ENCODE measurements at regions not wholly inside any gene's neighbourhood (a gene's known extent, or its start where the extent isn't known, plus 50 kb on each side); places are given as distances from the start of the nearest gene placed in this dataset.

GRCh38 chr5:133734916-133735315 is 122.6 kb upstream of the FSTL4 start:
- no peaks in the 10 kb centered on the region for H3K4me1 Mint-ChIP-seq (ENCODE audit: low read depth)
- H3K4me3 Mint-ChIP-seq = no peak overlapping the region
- H3K27me3 Mint-ChIP-seq = peaks cover 2% of the 10 kb centered on the region
- CTCF ChIA-PET = no interaction called here
- no peak overlapping the region for H3K27ac Mint-ChIP-seq
- DNase-seq = no peak
- intact Hi-C loops (cut with micrococcal nuclease) = no loop called here
- peaks cover 1% of the 10 kb centered on the region for H3K9me3 Mint-ChIP-seq
- no peaks in the 10 kb centered on the region for H3K36me3 Mint-ChIP-seq
- POLR2A ChIA-PET = no interaction called here

- no peak overlapping the region for H3K4me3 Mint-ChIP-seq
- ChIA-PET CTCF (no interaction called here), POLR2A (no interaction called here)
- peaks cover 2% of the 10 kb centered on the region for H3K9me3 Mint-ChIP-seq
- H3K36me3 Mint-ChIP-seq = no peaks in the 10 kb centered on the region
- no peak for DNase-seq
- no peaks in the 10 kb centered on the region for H3K4me1 Mint-ChIP-seq (ENCODE audit: low read depth)
- H3K27ac Mint-ChIP-seq = no peak overlapping the region
- peaks cover 2% of the 10 kb centered on the region for H3K27me3 Mint-ChIP-seq
- intact Hi-C loops (cut with micrococcal nuclease) = no loop called here
Observed at GRCh38 chr5:133732536-133732935, 120.2 kb upstream of the FSTL4 start.

- ChIA-PET POLR2A (no interaction called here), CTCF (interaction anchor here (1.0 kb wide), 1 partner anchor 138 kb away, joined by 3 read pairs; no protein-coding TSS in a partner anchor)
- no peak overlapping the region for H3K4me3 Mint-ChIP-seq
- H3K36me3 Mint-ChIP-seq = no peaks in the 10 kb centered on the region
- no peaks in the 10 kb centered on the region for H3K4me1 Mint-ChIP-seq (ENCODE audit: low read depth)
- intact Hi-C loops (cut with micrococcal nuclease) = no loop called here
- H3K27ac Mint-ChIP-seq = no peak overlapping the region
- no peak for DNase-seq
- H3K27me3 Mint-ChIP-seq = peaks cover 4% of the 10 kb centered on the region
- peaks cover 2% of the 10 kb centered on the region for H3K9me3 Mint-ChIP-seq
Observed at GRCh38 chr5:133731951-133732350, 119.6 kb upstream of the FSTL4 start.

DNA sequence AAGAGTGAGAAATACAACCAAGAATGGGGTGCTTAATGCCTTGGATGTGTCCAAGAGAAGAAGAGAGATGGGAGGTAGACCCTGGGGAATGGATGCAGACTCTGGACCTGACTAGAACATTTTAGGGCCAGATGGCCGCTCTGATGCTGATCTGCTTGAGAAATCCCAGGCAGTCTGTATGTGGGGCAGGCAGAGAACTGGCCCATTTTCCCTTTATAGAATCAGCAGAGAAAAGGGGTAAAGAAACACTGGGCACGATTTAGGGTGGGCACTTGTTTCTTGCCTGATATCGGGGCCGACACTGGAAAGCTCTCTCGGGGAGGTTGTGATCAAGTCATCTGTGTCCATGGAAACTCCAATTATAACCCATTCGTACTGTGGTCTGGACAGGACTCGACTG is 118.5 kb upstream of the FSTL4 start:
- POLR2A ChIA-PET = no interaction called here
- H3K9me3 Mint-ChIP-seq = peaks cover 2% of the 10 kb centered on the region
- H3K27ac Mint-ChIP-seq = no peak overlapping the region
- CTCF ChIA-PET = no interaction called here
- H3K4me3 Mint-ChIP-seq = no peak overlapping the region
- no peaks in the 10 kb centered on the region for H3K36me3 Mint-ChIP-seq
- no peak for DNase-seq
- H3K27me3 Mint-ChIP-seq = peaks cover 12% of the 10 kb centered on the region
- H3K4me1 Mint-ChIP-seq (ENCODE audit: low read depth) = no peaks in the 10 kb centered on the region
- intact Hi-C loops (cut with micrococcal nuclease) = no loop called here

GRCh38 chr5:133730346-133730745 is 118.0 kb upstream of the FSTL4 start:
- Mint-ChIP-seq H3K36me3 (no peaks in the 10 kb centered on the region), H3K4me1 (ENCODE audit: low read depth) (no peaks in the 10 kb centered on the region), H3K9me3 (peaks cover 2% of the 10 kb centered on the region), H3K4me3 (no peak overlapping the region), H3K27me3 (peaks cover 12% of the 10 kb centered on the region), H3K27ac (no peak overlapping the region)
- CTCF ChIA-PET = no interaction called here
- POLR2A ChIA-PET = no interaction called here
- no peak for DNase-seq
- intact Hi-C loops (cut with micrococcal nuclease) = no loop called here

DNA sequence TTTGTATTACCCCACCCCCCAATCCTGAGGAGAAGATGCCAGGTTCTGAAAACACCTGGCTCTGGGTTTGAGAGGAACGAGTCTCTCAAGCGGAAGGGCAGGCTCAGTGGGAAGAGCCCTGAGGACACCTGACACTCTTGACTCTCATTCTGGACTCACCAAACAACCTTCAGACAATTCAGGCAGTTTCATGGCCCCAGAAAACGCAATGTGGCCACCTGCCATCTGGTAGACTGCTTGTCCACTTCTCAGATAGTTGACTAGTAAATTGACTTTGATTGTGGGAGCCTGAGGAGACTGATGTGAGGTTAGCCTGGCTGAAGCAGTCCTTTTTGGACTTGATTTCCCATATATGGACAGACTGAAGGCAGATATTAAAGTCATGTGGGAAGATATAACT is 117.5 kb upstream of the FSTL4 start:
- no peak for DNase-seq
- H3K4me1 Mint-ChIP-seq (ENCODE audit: low read depth) = no peaks in the 10 kb centered on the region
- no peak overlapping the region for H3K27ac Mint-ChIP-seq
- no peaks in the 10 kb centered on the region for H3K36me3 Mint-ChIP-seq
- ChIA-PET CTCF (no interaction called here), POLR2A (no interaction called here)
- intact Hi-C loops (cut with micrococcal nuclease) = no loop called here
- H3K9me3 Mint-ChIP-seq = peaks cover 2% of the 10 kb centered on the region
- H3K27me3 Mint-ChIP-seq = peaks cover 15% of the 10 kb centered on the region
- no peak overlapping the region for H3K4me3 Mint-ChIP-seq

DNA sequence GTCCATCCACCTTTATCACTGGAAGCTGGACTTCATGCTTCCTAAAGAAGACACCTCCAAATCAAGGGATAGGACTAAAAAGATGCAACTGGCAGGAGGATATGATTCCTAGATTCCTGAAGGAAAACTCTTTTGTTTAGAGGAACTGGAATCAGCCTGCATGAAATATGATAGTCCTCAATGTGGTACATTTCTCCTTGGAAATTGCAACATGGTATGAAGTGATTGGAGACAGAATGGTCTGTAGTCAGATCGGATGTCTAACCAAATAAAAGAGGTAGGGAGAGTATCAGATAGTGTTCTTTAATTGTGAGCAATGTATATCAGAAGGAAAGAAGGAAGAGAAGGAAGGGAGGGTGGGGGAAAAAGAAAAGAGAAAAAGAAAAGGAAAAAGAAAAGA is 116.1 kb upstream of the FSTL4 start:
- H3K4me1 Mint-ChIP-seq (ENCODE audit: low read depth) = no peaks in the 10 kb centered on the region
- H3K27ac Mint-ChIP-seq = no peak overlapping the region
- H3K27me3 Mint-ChIP-seq = peaks cover 15% of the 10 kb centered on the region
- DNase-seq = no peak
- intact Hi-C loops (cut with micrococcal nuclease) = no loop called here
- H3K9me3 Mint-ChIP-seq = peaks cover 2% of the 10 kb centered on the region
- CTCF ChIA-PET = interaction anchor here (0.7 to 0.8 kb wide), 2 partner anchors 40 to 139 kb away, joined by 3 read pairs; no protein-coding TSS in a partner anchor
- no peak overlapping the region for H3K4me3 Mint-ChIP-seq
- H3K36me3 Mint-ChIP-seq = no peaks in the 10 kb centered on the region
- POLR2A ChIA-PET = no interaction called here

- H3K36me3 Mint-ChIP-seq = no peaks in the 10 kb centered on the region
- CTCF ChIA-PET = interaction anchor here (0.6 to 0.8 kb wide), 3 partner anchors 19 to 173 kb away, joined by 3 to 4 read pairs (median 3); no protein-coding TSS in a partner anchor
- H3K4me3 Mint-ChIP-seq = no peak overlapping the region
- H3K27me3 Mint-ChIP-seq = peaks cover 15% of the 10 kb centered on the region
- no peak overlapping the region for H3K27ac Mint-ChIP-seq
- peaks cover 5% of the 10 kb centered on the region for H3K9me3 Mint-ChIP-seq
- intact Hi-C loops (cut with micrococcal nuclease) = no loop called here
- POLR2A ChIA-PET = no interaction called here
- DNase-seq = no peak
- no peaks in the 10 kb centered on the region for H3K4me1 Mint-ChIP-seq (ENCODE audit: low read depth)
Observed at GRCh38 chr5:133727636-133728035, 115.3 kb upstream of the FSTL4 start.

- H3K9me3 Mint-ChIP-seq = peaks cover 26% of the 10 kb centered on the region
- H3K36me3 Mint-ChIP-seq = peaks cover 2% of the 10 kb centered on the region
- peaks cover 21% of the 10 kb centered on the region for H3K27me3 Mint-ChIP-seq
- no peaks in the 10 kb centered on the region for H3K4me1 Mint-ChIP-seq (ENCODE audit: low read depth)
- POLR2A ChIA-PET = no interaction called here
- CTCF ChIA-PET = no interaction called here
- intact Hi-C loops (cut with micrococcal nuclease) = no loop called here
- no peak overlapping the region for H3K4me3 Mint-ChIP-seq
- no peak for DNase-seq
- no peak overlapping the region for H3K27ac Mint-ChIP-seq
Observed at GRCh38 chr5:133723651-133724366, 111.5 kb upstream of the FSTL4 start.

DNA sequence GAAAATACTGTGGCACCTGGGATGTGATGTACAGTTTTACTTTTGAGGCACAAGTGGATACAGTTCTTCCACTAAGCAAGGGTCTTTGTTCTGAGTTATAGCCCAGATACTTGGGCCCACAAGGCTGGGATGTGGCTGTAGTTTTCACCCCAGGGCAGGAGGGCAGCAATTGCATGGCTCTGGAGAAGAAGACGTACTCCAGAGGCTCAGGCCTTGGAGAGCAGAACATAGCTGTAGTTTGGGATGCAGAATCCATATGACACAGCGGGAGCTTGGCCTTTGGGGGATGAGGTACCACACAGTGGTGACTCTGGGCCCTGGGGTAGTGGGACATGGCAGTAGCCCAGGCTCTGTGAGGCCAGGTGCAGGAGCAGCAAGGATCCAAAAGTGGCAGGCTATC is 110.8 kb upstream of the FSTL4 start:
- ChIA-PET POLR2A (no interaction called here), CTCF (no interaction called here)
- intact Hi-C loops (cut with micrococcal nuclease) = no loop called here
- Mint-ChIP-seq H3K4me1 (ENCODE audit: low read depth) (no peaks in the 10 kb centered on the region), H3K4me3 (no peak overlapping the region), H3K9me3 (peaks cover 26% of the 10 kb centered on the region), H3K27me3 (peaks cover 27% of the 10 kb centered on the region), H3K36me3 (peaks cover 2% of the 10 kb centered on the region), H3K27ac (no peak overlapping the region)
- DNase-seq = no peak

GRCh38 chr5:133721365-133721764 is 109.0 kb upstream of the FSTL4 start:
- H3K9me3 Mint-ChIP-seq = peaks cover 26% of the 10 kb centered on the region
- no peak overlapping the region for H3K4me3 Mint-ChIP-seq
- intact Hi-C loops (cut with micrococcal nuclease) = no loop called here
- ChIA-PET POLR2A (no interaction called here), CTCF (no interaction called here)
- no peaks in the 10 kb centered on the region for H3K4me1 Mint-ChIP-seq (ENCODE audit: low read depth)
- peaks cover 24% of the 10 kb centered on the region for H3K27me3 Mint-ChIP-seq
- no peak overlapping the region for H3K27ac Mint-ChIP-seq
- H3K36me3 Mint-ChIP-seq = peaks cover 2% of the 10 kb centered on the region
- no peak for DNase-seq

DNA sequence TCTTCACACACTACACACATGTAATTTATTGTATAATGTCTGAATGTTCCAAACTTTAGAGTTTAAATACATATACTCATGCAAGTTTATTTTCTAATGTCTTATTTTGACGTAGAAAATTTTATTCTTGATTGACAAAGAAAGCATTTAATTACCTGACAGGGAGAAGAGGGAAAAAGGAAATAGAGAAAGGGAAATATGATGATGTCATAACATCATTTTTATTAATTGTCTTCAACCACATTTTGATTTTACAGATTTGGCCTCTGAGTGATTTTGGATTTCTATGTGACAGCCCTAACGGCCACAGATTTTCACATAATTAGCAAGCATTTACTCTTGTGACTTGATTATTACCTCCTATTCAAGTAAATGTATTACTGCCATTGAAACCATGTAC is 106.1 kb upstream of the FSTL4 start:
- Mint-ChIP-seq H3K9me3 (peaks cover 26% of the 10 kb centered on the region), H3K27ac (no peak overlapping the region), H3K4me3 (no peak overlapping the region), H3K36me3 (peaks cover 2% of the 10 kb centered on the region), H3K27me3 (peaks cover 18% of the 10 kb centered on the region), H3K4me1 (ENCODE audit: low read depth) (no peaks in the 10 kb centered on the region)
- ChIA-PET CTCF (no interaction called here), POLR2A (no interaction called here)
- intact Hi-C loops (cut with micrococcal nuclease) = no loop called here
- no peak for DNase-seq

DNA sequence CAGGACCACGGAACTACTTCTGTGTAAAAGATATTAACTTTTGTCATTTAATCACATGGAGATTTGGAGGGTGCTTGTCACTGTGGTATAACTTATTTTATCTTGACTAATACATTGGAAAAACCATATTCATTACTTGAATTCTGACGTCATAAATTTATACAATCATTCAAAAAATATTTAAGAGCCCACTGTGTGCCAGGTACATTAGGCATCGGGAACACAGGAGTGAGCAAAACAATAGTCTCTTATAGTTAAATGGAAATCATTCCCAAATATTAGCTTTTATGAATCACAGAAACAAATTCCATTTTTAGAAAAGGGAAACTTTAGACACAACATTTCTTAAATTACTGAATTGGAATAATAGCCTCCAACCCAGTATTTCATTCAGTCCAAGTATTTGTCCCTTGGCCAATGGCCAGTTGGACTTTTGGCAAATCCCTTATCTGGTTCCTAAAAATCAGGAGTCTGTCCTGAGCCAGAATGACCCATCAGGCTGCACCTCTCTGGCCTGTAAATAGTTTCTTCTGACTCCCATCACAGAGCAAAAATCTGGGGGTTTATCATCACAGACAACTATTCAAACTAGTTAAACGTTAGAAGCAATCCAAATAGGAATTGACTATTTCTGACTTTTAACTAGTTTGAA is 104.3 kb upstream of the FSTL4 start:
- Mint-ChIP-seq H3K4me1 (ENCODE audit: low read depth) (no peaks in the 10 kb centered on the region), H3K27ac (no peak overlapping the region), H3K9me3 (peaks cover 13% of the 10 kb centered on the region), H3K4me3 (no peak overlapping the region), H3K27me3 (peaks cover 13% of the 10 kb centered on the region), H3K36me3 (no peaks in the 10 kb centered on the region)
- DNase-seq = no peak
- ChIA-PET POLR2A (no interaction called here), CTCF (no interaction called here)
- intact Hi-C loops (cut with micrococcal nuclease) = no loop called here

Data from activated CD4-positive, alpha-beta memory T cell treated with anti-CD3 and anti-CD28 coated beads for 36 hours (primary cell).